ENCODE measurements at regions not wholly inside any gene's neighbourhood (a gene's known extent, or its start where the extent isn't known, plus 50 kb on each side); places are given as distances from the start of the nearest gene placed in this dataset.
A peak's percentile ranks its signal among the peaks of the same experiment; 100 is the strongest.

GRCh38 chr9:109903515-109904138, 123.6 kb downstream of the PALM2AKAP2 start (continued):
- TF ChIP-seq ATF2 (IDR thresholded peaks at IDR 0.05; ENCODE audit: low read length), result no peak
- 0 out of 2 replicates have a peak, but pooled peaks have one; percentile 59 for TF ChIP-seq NBN (IDR thresholded peaks at IDR 0.05)
- TF ChIP-seq RUNX3 (IDR thresholded peaks at IDR 0.05; ENCODE audit: low read length), result peak; percentile 28; the same call in 1 of the 2 replicates
- no peak for TF ChIP-seq NFXL1 (IDR thresholded peaks at IDR 0.05; ENCODE audit: borderline replicate concordance)
- no peak for TF ChIP-seq NR2F1 (conservative IDR thresholded peaks at IDR 0.05)
- no peak for TF ChIP-seq PML (IDR thresholded peaks at IDR 0.05; ENCODE audit: low read length)
- TF ChIP-seq HDGF (IDR thresholded peaks at IDR 0.05), result no peak
- TF ChIP-seq POLR2A (IDR thresholded peaks at IDR 0.05; ENCODE audit: low read depth, low read length), result no peak
- TF ChIP-seq SMAD5 (IDR thresholded peaks at IDR 0.05; ENCODE audit: low read depth), result no peak
- no peak for TF ChIP-seq MTA2 (IDR thresholded peaks at IDR 0.05; ENCODE audit: low read depth)
- TF ChIP-seq ZNF687 (IDR thresholded peaks at IDR 0.05), result no peak
- TF ChIP-seq NR2C1 (IDR thresholded peaks at IDR 0.05), result no peak
- no peak for TF ChIP-seq KAT2A (conservative IDR thresholded peaks at IDR 0.05; ENCODE audit: control insufficient read depth, low read depth, low read length)
- TF ChIP-seq BACH1 (IDR thresholded peaks at IDR 0.05; ENCODE audit: borderline replicate concordance), result no peak
- no peak for TF ChIP-seq CHD2 (IDR thresholded peaks at IDR 0.05; ENCODE audit: borderline replicate concordance, low read depth, low read length)
- TF ChIP-seq NFYA (IDR thresholded peaks at IDR 0.05; ENCODE audit: borderline replicate concordance, low read depth, low read length), result no peak
- no peak for TF ChIP-seq MYC (IDR thresholded peaks at IDR 0.05; ENCODE audit: insufficient read depth, insufficient read length, insufficient replicate concordance, low read length, severe bottlenecking)
- TF ChIP-seq FOXM1 (IDR thresholded peaks at IDR 0.05; ENCODE audit: low read depth, low read length), result peak; percentile 62; the same call in 1 of the 2 replicates
- TF ChIP-seq IKZF1 (conservative IDR thresholded peaks at IDR 0.05), result 0 out of 2 replicates have a peak, but pooled peaks have one; percentile 25
- TF ChIP-seq CTCF (IDR thresholded peaks at IDR 0.05 in 2 of 3, conservative IDR thresholded peaks at IDR 0.05 in 1 of 3; ENCODE audit: control insufficient read depth in 2 of 3, extremely low read depth in 1 of 3, insufficient read depth in 1 of 3, low read depth in 3 of 3, low read length in 3 of 3), result peak; percentile 75 to 94 (median 91); a peak in 5 of 6 replicates
- no peak for TF ChIP-seq SUPT20H (IDR thresholded peaks at IDR 0.05; ENCODE audit: borderline replicate concordance, control insufficient read depth, low read depth, low read length)
